ENCODE measurements at regions not wholly inside any gene's neighbourhood (a gene's known extent, or its start where the extent isn't known, plus 50 kb on each side); places are given as distances from the start of the nearest gene placed in this dataset.
A peak's percentile ranks its signal among the peaks of the same experiment; 100 is the strongest.
"Not testable (repeated sequence)": the region's sequence is repeated elsewhere in the genome, so short reads cannot be mapped to it uniquely, and the experiment has no call there.

GRCh38 chr5:98158440-98158839 is 615.0 kb upstream of the RGMB start:
- DNase-seq, result no peak

- peak in 1 of 2 experiments; percentile 71 for DNase-seq
Observed at GRCh38 chr5:98163796-98164493, 609.5 kb upstream of the RGMB start.

GRCh38 chr5:98168871-98169270 is 604.6 kb upstream of the RGMB start:
- DNase-seq, result no peak

- no peak for DNase-seq
Observed at GRCh38 chr5:98170994-98171393, 602.5 kb upstream of the RGMB start.

GRCh38 chr5:98173334-98173733 is 600.1 kb upstream of the RGMB start:
- no peak for DNase-seq

GRCh38 chr5:98175474-98175873 is 598.0 kb upstream of the RGMB start:
- no peak for DNase-seq

GRCh38 chr5:98179791-98180755 is 593.4 kb upstream of the RGMB start:
- no peak for DNase-seq

GRCh38 chr5:98186128-98186527 is 587.3 kb upstream of the RGMB start:
- DNase-seq, result no peak

GRCh38 chr5:98187945-98188344 is 585.5 kb upstream of the RGMB start:
- DNase-seq, result no peak

- DNase-seq, result not testable (repeated sequence)
Observed at GRCh38 chr5:98190344-98190743, 583.1 kb upstream of the RGMB start.

- no peak for DNase-seq
Observed at GRCh38 chr5:98193921-98194760, 579.3 kb upstream of the RGMB start.

GRCh38 chr5:98200726-98201541 is 572.5 kb upstream of the RGMB start:
- no peak for DNase-seq

GRCh38 chr5:98204798-98205197 is 568.7 kb upstream of the RGMB start:
- DNase-seq, result no peak

- DNase-seq, result peak in 1 of 2 experiments; percentile 45
Observed at GRCh38 chr5:98205691-98206461, 567.6 kb upstream of the RGMB start.

GRCh38 chr5:98206566-98206965 is 566.9 kb upstream of the RGMB start:
- peak in 1 of 2 experiments; percentile 3 for DNase-seq

GRCh38 chr5:98209418-98209817 is 564.0 kb upstream of the RGMB start:
- DNase-seq, result no peak

- peak; percentile 4 to 55 for DNase-seq
Observed at GRCh38 chr5:98214240-98215051, 559.0 kb upstream of the RGMB start.

- no peak for DNase-seq
Observed at GRCh38 chr5:98217138-98217537, 556.3 kb upstream of the RGMB start.

- DNase-seq, result no peak
Observed at GRCh38 chr5:98218838-98219237, 554.6 kb upstream of the RGMB start.

- DNase-seq, result no peak
Observed at GRCh38 chr5:98227489-98227888, 546.0 kb upstream of the RGMB start.
